BLaER1 treated with 17β-estradiol and CSF1 and Interleukin-3, amounts not matched to agents 10 nM and 100 nM (cell line): ENCODE measurements at regions not wholly inside any gene's neighbourhood (a gene's known extent, or its start where the extent isn't known, plus 50 kb on each side); places are given as distances from the start of the nearest gene placed in this dataset.

Experiments used
- H3K27ac ChIP-seq, 11 experiments: shearing (Covaris generic); formaldehyde crosslinking; 2 replicates each; pipeline ENCODE4 v1.8.1; 2022
- H3K27me3 ChIP-seq, 11 experiments: shearing (Covaris generic); formaldehyde crosslinking; 2 replicates each; pipeline ENCODE4 v1.8.1; 2022
- H3K36me3 ChIP-seq, 11 experiments: shearing (Covaris generic); formaldehyde crosslinking; 2 replicates each; pipeline ENCODE4 v1.8.1; 2022
- H3K4me1 ChIP-seq, 10 experiments: shearing (Covaris generic); formaldehyde crosslinking; 2 replicates each; pipeline ENCODE4 v1.8.1; 2022
- H3K4me2 ChIP-seq, 11 experiments: shearing (Covaris generic); formaldehyde crosslinking; 2 replicates each; pipeline ENCODE4 v1.8.1; 2022
- H3K4me3 ChIP-seq, 10 experiments: shearing (Covaris generic); formaldehyde crosslinking; 2 replicates each; pipeline ENCODE4 v1.8.1; 2022
- H3K9ac ChIP-seq, 11 experiments: shearing (Covaris generic); formaldehyde crosslinking; 2 replicates each; pipeline ENCODE4 v1.8.1; 2022
- H3K9me3 ChIP-seq, 11 experiments: shearing (Covaris generic); formaldehyde crosslinking; replicated peaks in 1 of 11; 2 replicates each; pipeline ENCODE4 v1.8.1; 2022
- H4K20me1 ChIP-seq, 11 experiments: shearing (Covaris generic); formaldehyde crosslinking; 2 replicates each; pipeline ENCODE4 v1.8.1; 2022
- Cebpa-rat ChIP-seq, 11 experiments: shearing (Covaris generic); IDR thresholded peaks; 2 replicates each; pipeline ENCODE4 v1.8.1; 2022

GRCh38 chrX:39841604-39842003 lies 256.2 kb downstream of the BCOR start:
- no peak for TF ChIP-seq Cebpa-rat (IDR thresholded peaks at IDR 0.05)
- no peak overlapping the region for H3K27ac ChIP-seq

GRCh38 chrX:39842281-39842973 lies 255.3 kb downstream of the BCOR start:
- Histone ChIP-seq H3K9me3 (no peaks in the 10 kb centered on the region), H3K27ac (no peak overlapping the region), H3K4me2 (peak overlapping the region in 3 of 11 experiments; percentile 41 to 75 (median 64); a peak in 4 of 22 replicates), H3K36me3 (no peaks in the 10 kb centered on the region), H3K4me1 (peaks cover 0 to 51% (median 36%) of the 10 kb centered on the region in 10 experiments; a peak in 16 of 20 replicates), H3K9ac (no peak overlapping the region), H3K27me3 (peaks cover 0 to 20% (median 0%) of the 10 kb centered on the region in 11 experiments; a peak in 6 of 22 replicates), H3K4me3 (no peak overlapping the region), H4K20me1 (no peaks in the 10 kb centered on the region)
- no peak for TF ChIP-seq Cebpa-rat (IDR thresholded peaks at IDR 0.05)

More at GRCh38 chrX:39841604-39842003, 256.2 kb downstream of the BCOR start:
- no peaks in the 10 kb centered on the region for H3K36me3 ChIP-seq
- H3K4me3 ChIP-seq = no peak overlapping the region
- peak overlapping the region in 7 of 11 experiments; percentile 13 to 65 (median 50); a peak in 6 of 22 replicates for H3K4me2 ChIP-seq
- H4K20me1 ChIP-seq = no peaks in the 10 kb centered on the region
- peaks cover 0 to 58% (median 38%) of the 10 kb centered on the region in 10 experiments; a peak in 16 of 20 replicates for H3K4me1 ChIP-seq
- H3K9me3 ChIP-seq = no peaks in the 10 kb centered on the region
- no peak overlapping the region for H3K9ac ChIP-seq
- peaks cover 0 to 20% (median 0%) of the 10 kb centered on the region in 11 experiments; a peak in 6 of 22 replicates for H3K27me3 ChIP-seq

DNA sequence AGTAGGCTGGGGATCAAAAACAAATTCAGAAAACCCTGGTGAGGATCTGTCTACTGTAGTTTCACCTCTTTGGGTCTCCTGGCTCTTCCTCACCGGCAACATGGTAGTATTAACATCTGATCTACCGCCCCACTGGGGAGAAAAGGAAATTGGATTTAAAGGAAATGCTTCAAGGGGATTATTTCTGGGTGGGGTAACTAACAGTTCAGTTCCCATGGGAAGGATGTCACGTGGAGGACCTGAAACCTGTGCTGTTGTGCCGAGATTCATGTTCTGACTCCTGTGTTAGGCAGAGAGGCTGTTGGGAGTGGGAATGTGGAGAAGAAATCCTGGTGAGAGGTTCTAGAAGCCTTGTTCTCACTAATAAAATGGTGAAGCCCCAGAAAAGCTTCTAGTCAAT lies 254.4 kb downstream of the BCOR start:
- Histone ChIP-seq H3K36me3 (no peaks in the 10 kb centered on the region), H3K9me3 (no peaks in the 10 kb centered on the region), H4K20me1 (no peaks in the 10 kb centered on the region), H3K4me2 (peak overlapping the region in 9 of 11 experiments; percentile 10 to 75 (median 58); a peak in 17 of 22 replicates), H3K27me3 (peaks cover 0 to 20% (median 0%) of the 10 kb centered on the region in 11 experiments; a peak in 5 of 22 replicates), H3K4me3 (no peak overlapping the region), H3K9ac (no peak overlapping the region), H3K27ac (no peak overlapping the region), H3K4me1 (peaks cover 0 to 48% (median 38%) of the 10 kb centered on the region in 10 experiments; a peak in 16 of 20 replicates)
- no peak for TF ChIP-seq Cebpa-rat (IDR thresholded peaks at IDR 0.05)

DNA sequence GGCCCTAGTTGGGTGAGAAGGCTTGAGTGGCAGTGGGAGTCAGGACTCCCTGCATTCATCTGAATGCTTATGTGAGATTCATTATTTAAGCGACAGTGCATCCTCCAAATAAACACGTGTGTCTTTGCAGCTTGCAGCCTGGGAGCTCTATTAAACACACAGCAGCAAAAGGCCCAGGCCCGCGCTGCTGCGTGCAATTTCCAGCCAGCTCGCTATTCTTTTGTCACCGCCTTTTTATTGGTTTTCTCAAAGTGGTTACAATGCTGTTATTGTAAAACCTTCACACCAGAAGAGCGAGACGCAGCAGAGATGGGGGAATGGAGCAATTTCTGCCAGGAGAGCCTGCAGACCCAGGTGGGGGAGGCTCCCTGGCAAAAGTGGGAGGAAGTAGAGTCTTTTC lies 252.5 kb downstream of the BCOR start:
- no peak overlapping the region for H3K4me3 ChIP-seq
- H3K36me3 ChIP-seq = no peaks in the 10 kb centered on the region
- peaks cover 4 to 39% (median 33%) of the 10 kb centered on the region in 10 experiments for H3K4me1 ChIP-seq
- H3K27me3 ChIP-seq = peaks cover 0 to 10% (median 0%) of the 10 kb centered on the region in 11 experiments; a peak in 5 of 22 replicates
- H3K27ac ChIP-seq = no peak overlapping the region
- peaks cover 0 to 11% (median 5%) of the 10 kb centered on the region in 11 experiments; a peak in 10 of 22 replicates for H3K9me3 ChIP-seq
- no peak for TF ChIP-seq Cebpa-rat (IDR thresholded peaks at IDR 0.05)
- H3K4me2 ChIP-seq = no peak overlapping the region
- H4K20me1 ChIP-seq = no peaks in the 10 kb centered on the region
- no peak overlapping the region for H3K9ac ChIP-seq

DNA sequence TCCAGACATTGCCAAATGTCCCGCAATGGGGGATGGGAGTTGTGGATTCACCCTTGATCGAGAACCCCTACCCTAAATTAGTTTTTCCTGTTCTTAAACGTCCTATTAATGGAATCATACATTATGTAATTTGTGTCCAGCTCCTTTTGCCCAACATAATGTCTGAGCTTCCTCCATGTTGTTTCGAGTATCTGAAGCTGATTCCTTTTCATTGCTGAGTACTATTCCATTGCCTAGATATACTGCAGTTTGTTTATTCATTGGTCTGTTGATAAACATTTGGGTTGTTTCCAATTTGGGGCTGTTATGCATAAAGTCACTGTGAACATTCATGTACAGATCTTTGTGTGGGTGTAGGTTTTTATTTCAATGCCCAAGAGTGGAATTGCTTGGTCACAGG lies 251.3 kb downstream of the BCOR start:
- H3K27me3 ChIP-seq = 0 out of 22 replicates have a peak, but pooled peaks cover 0 to 4% (median 0%) of the 10 kb centered on the region in 11 experiments
- no peak for TF ChIP-seq Cebpa-rat (IDR thresholded peaks at IDR 0.05)
- H3K4me2 ChIP-seq = no peak overlapping the region
- no peak overlapping the region for H3K27ac ChIP-seq
- no peaks in the 10 kb centered on the region for H3K36me3 ChIP-seq
- no peaks in the 10 kb centered on the region for H4K20me1 ChIP-seq
- H3K4me3 ChIP-seq = no peak overlapping the region
- H3K9ac ChIP-seq = no peak overlapping the region
- H3K9me3 ChIP-seq = peaks cover 0 to 11% (median 5%) of the 10 kb centered on the region in 11 experiments; a peak in 10 of 22 replicates
- H3K4me1 ChIP-seq = peaks cover 16 to 45% (median 34%) of the 10 kb centered on the region in 10 experiments

- Histone ChIP-seq H3K9me3 (peaks cover 0 to 11% (median 5%) of the 10 kb centered on the region in 11 experiments; a peak in 10 of 22 replicates), H3K27ac (no peak overlapping the region), H3K4me3 (no peak overlapping the region), H3K9ac (no peak overlapping the region), H3K27me3 (no peaks in the 10 kb centered on the region), H3K4me1 (peaks cover 34 to 56% (median 44%) of the 10 kb centered on the region in 10 experiments), H3K36me3 (no peaks in the 10 kb centered on the region), H4K20me1 (no peaks in the 10 kb centered on the region), H3K4me2 (peak overlapping the region in 2 of 11 experiments; percentile 12 to 18; a peak in 3 of 22 replicates)
- no peak for TF ChIP-seq Cebpa-rat (IDR thresholded peaks at IDR 0.05)
These were observed 249.5 kb downstream of the BCOR start for GRCh38 chrX:39848243-39848642.

DNA sequence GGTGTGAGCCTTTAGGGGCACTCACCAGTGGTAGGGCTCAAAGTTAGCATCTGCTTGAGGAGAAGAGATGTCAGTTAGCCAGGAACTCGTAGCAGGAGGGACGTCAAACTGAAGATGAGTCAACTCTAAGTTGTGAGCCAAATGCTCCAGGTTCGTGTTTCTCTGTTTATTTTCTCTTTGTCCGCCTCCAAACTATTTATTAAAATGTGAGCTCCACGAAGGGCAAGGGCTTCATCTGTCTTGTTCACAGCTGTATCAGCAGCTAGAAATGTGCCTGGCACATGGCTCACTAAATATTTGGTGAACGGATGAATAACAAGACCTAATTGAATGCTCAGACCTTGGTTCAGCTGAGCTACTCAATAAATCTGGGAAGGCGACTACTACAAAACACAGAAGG lies 248.9 kb downstream of the BCOR start:
- H3K4me1 ChIP-seq = peaks cover 40 to 58% (median 46%) of the 10 kb centered on the region in 10 experiments

GRCh38 chrX:39850209-39850608 lies 247.5 kb downstream of the BCOR start:
- Histone ChIP-seq H3K9ac (peak overlapping the region in 8 of 11 experiments; percentile 19 to 59 (median 44); a peak in 11 of 22 replicates), H3K4me1 (peaks cover 53 to 72% (median 59%) of the 10 kb centered on the region in 10 experiments), H3K4me2 (peak overlapping the region; percentile 55 to 94 (median 87)), H3K9me3 (peaks cover 0 to 11% (median 5%) of the 10 kb centered on the region in 11 experiments; a peak in 10 of 22 replicates), H3K27me3 (no peaks in the 10 kb centered on the region), H3K27ac (peak overlapping the region in 10 of 11 experiments; percentile 11 to 93 (median 72); a peak in 18 of 22 replicates), H4K20me1 (no peaks in the 10 kb centered on the region), H3K36me3 (no peaks in the 10 kb centered on the region), H3K4me3 (peak overlapping the region in 2 of 10 experiments; percentile 8 to 31; a peak in 1 of 20 replicates)
- TF ChIP-seq Cebpa-rat (IDR thresholded peaks at IDR 0.05) = no peak

More for the DNA sequence above, 248.9 kb downstream of the BCOR start:
- Histone ChIP-seq H3K9ac (no peak overlapping the region), H4K20me1 (no peaks in the 10 kb centered on the region), H3K27me3 (no peaks in the 10 kb centered on the region), H3K27ac (no peak overlapping the region), H3K4me2 (0 out of 22 replicates have a peak overlapping the region, but pooled peaks of 1 of the 11 experiments have one; percentile 94), H3K36me3 (no peaks in the 10 kb centered on the region), H3K9me3 (peaks cover 0 to 11% (median 5%) of the 10 kb centered on the region in 11 experiments; a peak in 10 of 22 replicates), H3K4me3 (no peak overlapping the region)
- TF ChIP-seq Cebpa-rat (IDR thresholded peaks at IDR 0.05) = no peak

GRCh38 chrX:39850630-39851152 lies 247.1 kb downstream of the BCOR start:
- Histone ChIP-seq H3K4me2 (peak overlapping the region; percentile 55 to 94 (median 87)), H3K4me1 (peaks cover 58 to 76% (median 64%) of the 10 kb centered on the region in 10 experiments)

More at GRCh38 chrX:39850630-39851152, 247.1 kb downstream of the BCOR start:
- peak overlapping the region in 2 of 10 experiments; percentile 8 to 31; a peak in 1 of 20 replicates for H3K4me3 ChIP-seq
- H3K9ac ChIP-seq = peak overlapping the region in 8 of 11 experiments; percentile 19 to 59 (median 44); a peak in 11 of 22 replicates
- H3K9me3 ChIP-seq = peaks cover 0 to 11% (median 5%) of the 10 kb centered on the region in 11 experiments; a peak in 10 of 22 replicates
- peak overlapping the region in 10 of 11 experiments; percentile 11 to 93 (median 82); a peak in 18 of 22 replicates for H3K27ac ChIP-seq
- no peaks in the 10 kb centered on the region for H3K27me3 ChIP-seq
- peak in 6 of 11 experiments; percentile 23 to 63 (median 34); a peak in 2 of 22 replicates for TF ChIP-seq Cebpa-rat (IDR thresholded peaks at IDR 0.05)
- H4K20me1 ChIP-seq = no peaks in the 10 kb centered on the region
- H3K36me3 ChIP-seq = no peaks in the 10 kb centered on the region
